ENCODE measurements at regions not wholly inside any gene's neighbourhood (a gene's known extent, or its start where the extent isn't known, plus 50 kb on each side); places are given as distances from the start of the nearest gene placed in this dataset.
A peak's percentile ranks its signal among the peaks of the same experiment; 100 is the strongest.
"Not testable (repeated sequence)": the region's sequence is repeated elsewhere in the genome, so short reads cannot be mapped to it uniquely, and the experiment has no call there.

DNA sequence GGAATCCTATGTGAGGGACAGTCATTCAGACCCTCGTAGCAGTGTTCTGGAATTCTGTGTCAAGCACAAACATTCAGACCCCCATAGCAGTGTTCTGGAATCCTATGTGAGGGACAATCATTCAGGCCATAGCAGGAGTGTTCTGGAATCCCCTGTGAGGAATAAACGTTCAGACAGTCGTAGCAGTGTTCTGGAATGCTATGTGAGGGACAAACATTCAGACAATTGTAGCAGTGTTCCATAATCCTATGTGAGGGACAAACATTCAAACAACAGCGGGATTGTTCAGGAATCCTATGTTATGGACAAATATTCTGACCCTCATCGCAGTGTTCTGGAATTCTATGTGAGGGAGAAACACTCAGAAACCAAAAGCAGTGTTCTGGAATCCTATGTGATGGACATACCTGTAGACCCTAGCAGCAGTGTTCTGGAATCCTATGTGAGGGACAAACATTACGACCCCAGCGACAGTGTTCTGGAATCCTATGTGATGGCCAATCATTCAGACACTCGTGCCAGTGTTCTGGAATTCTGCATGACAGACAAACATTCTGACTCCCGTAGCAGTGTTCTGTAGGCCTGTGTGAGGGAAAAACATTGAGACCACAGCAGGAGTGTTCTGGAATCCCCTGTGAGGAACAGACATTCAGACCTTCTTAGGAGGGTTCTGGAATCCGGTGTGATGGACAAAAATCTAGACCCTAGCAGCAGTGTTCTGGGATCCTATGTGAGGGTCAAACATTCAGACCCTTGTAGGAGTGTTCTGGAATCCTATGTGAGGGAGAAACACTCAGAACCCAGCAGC is 388.1 kb upstream of the SPATA31A5 start:
- H3K27me3 ChIP-seq (replicated peaks in 1 of 7); H3K27ac ChIP-seq; DNase-seq; H3K4me3 ChIP-seq; H3K36me3 ChIP-seq; H3K4me1 ChIP-seq; intact Hi-C loops (cut with DNase I; ENCODE audit: low total_unique reads): not testable (repeated sequence)
- 43 to 65% (median 55%) methylated on average over 10 of the region's 10 CpGs for WGBS, 5 donors
- peaks cover 0 to 97% (median 74%) of the 10 kb centered on the region in 8 donors for H3K9me3 ChIP-seq

DNA sequence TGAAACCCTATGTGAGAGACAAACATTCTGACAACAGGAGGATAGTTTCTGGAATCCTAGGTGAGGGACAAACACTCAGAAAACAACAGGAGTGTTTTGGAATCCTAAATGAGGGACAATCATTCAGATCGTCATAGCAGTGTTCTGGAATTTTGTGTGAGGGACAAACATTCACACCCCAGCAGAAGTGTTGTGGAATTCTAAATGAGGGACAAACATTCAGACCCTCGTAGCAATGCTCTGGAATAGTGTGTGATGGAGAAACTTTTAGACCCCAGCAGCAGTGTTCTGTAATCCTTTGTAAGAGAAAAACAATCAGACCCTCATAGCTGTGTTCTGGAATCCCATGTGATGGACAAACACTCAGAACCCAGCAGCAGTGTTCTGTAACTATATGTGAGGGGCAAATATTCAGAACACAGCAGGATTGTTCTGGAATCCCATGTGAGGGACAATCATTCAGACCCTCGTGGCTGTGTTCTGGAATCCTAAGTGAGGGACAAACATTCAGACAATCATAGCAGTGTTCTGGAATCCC is 387.4 kb upstream of the SPATA31A5 start:
- H3K4me1 ChIP-seq; H3K4me3 ChIP-seq; H3K36me3 ChIP-seq; intact Hi-C loops (cut with DNase I; ENCODE audit: low total_unique reads); H3K27me3 ChIP-seq (replicated peaks in 1 of 7); DNase-seq; H3K27ac ChIP-seq: not testable (repeated sequence)
- peaks cover 0 to 97% (median 69%) of the 10 kb centered on the region in 8 donors for H3K9me3 ChIP-seq
- 49 to 62% (median 53%) methylated on average over 3 of the region's 3 CpGs for WGBS, 5 donors

GRCh38 chr9:60544518-60544917 is 369.7 kb upstream of the SPATA31A5 start:
- H3K27ac ChIP-seq; H3K36me3 ChIP-seq; H3K4me3 ChIP-seq; H3K27me3 ChIP-seq (replicated peaks in 1 of 7); DNase-seq; H3K4me1 ChIP-seq; intact Hi-C loops (cut with DNase I; ENCODE audit: low total_unique reads): not testable (repeated sequence)
- WGBS, 5 donors, result 82 to 95% (median 89%) methylated on average over 9 to 10 of the region's 10 CpGs
- H3K9me3 ChIP-seq, result peaks cover 0 to 91% (median 81%) of the 10 kb centered on the region in 8 donors

- H3K36me3 ChIP-seq, result no peaks in the 10 kb centered on the region
- H3K27ac ChIP-seq, result no peak overlapping the region
- H3K27me3 ChIP-seq (replicated peaks in 1 of 7), result no peaks in the 10 kb centered on the region
- 89 to 98% (median 92%) methylated on average over 8 to 19 of the region's 19 CpGs for WGBS, 5 donors
- peak; percentile 61 for DNase-seq
- no peak overlapping the region for H3K4me3 ChIP-seq
- no peaks in the 10 kb centered on the region for H3K4me1 ChIP-seq
- intact Hi-C loops (cut with DNase I; ENCODE audit: low total_unique reads), result no loop called here
- H3K9me3 ChIP-seq, result peaks cover 0 to 85% (median 79%) of the 10 kb centered on the region in 8 donors
- TF ChIP-seq POLR2A (IDR thresholded peaks at IDR 0.05) (no peak), POLR2AphosphoS5 (IDR thresholded peaks at IDR 0.05) (no peak)
- TF ChIP-seq, protein P1, sequence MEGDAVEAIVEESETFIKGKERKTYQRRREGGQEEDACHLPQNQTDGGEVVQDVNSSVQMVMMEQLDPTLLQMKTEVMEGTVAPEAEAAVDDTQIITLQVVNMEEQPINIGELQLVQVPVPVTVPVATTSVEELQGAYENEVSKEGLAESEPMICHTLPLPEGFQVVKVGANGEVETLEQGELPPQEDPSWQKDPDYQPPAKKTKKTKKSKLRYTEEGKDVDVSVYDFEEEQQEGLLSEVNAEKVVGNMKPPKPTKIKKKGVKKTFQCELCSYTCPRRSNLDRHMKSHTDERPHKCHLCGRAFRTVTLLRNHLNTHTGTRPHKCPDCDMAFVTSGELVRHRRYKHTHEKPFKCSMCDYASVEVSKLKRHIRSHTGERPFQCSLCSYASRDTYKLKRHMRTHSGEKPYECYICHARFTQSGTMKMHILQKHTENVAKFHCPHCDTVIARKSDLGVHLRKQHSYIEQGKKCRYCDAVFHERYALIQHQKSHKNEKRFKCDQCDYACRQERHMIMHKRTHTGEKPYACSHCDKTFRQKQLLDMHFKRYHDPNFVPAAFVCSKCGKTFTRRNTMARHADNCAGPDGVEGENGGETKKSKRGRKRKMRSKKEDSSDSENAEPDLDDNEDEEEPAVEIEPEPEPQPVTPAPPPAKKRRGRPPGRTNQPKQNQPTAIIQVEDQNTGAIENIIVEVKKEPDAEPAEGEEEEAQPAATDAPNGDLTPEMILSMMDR (IDR thresholded peaks at IDR 0.05 in 8 of 11, conservative IDR thresholded peaks at IDR 0.05 in 3 of 11), result no peak
Observed at GRCh38 chr9:60545346-60545877, 368.8 kb upstream of the SPATA31A5 start.

DNA sequence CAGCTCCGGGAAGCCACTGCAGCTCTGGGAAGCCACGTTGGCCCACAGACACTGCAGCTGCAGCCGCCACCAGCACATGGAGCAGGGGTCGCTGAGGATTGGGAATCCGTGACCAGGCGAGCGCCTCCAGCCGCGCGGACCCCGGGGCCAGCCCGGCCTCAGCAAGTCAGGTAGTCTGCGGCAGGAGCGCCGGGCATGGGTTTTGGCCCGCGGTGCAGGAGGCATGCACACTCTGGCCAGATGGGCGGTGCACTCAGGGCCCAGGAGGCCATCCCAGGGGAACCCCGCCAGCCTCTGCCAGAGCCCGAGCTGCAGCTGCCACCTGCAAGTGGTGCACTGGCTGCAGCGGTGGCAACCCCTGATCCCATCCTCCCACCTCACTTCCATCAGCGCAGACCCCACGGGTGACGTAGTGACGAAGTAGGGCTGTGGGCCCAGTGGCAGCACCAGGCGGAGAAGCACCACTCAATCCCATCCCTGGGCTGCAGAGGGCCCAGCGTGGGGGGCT is 368.3 kb upstream of the SPATA31A5 start:
- DNase-seq, result no peak
- 90 to 95% (median 93%) methylated on average over 6 to 27 of the region's 27 CpGs for WGBS, 5 donors

More for the DNA sequence above, 368.3 kb upstream of the SPATA31A5 start:
- no peak for TF ChIP-seq POLR2A (IDR thresholded peaks at IDR 0.05)
- TF ChIP-seq, protein P1 (IDR thresholded peaks at IDR 0.05 in 8 of 11, conservative IDR thresholded peaks at IDR 0.05 in 3 of 11), result no peak
- no peak for TF ChIP-seq POLR2AphosphoS5 (IDR thresholded peaks at IDR 0.05)
- no peak overlapping the region for H3K27ac ChIP-seq
- H3K9me3 ChIP-seq, result peaks cover 0 to 80% (median 74%) of the 10 kb centered on the region in 8 donors
- no peaks in the 10 kb centered on the region for H3K4me1 ChIP-seq
- H3K27me3 ChIP-seq (replicated peaks in 1 of 7), result no peaks in the 10 kb centered on the region
- H3K36me3 ChIP-seq, result no peaks in the 10 kb centered on the region
- no peak overlapping the region for H3K4me3 ChIP-seq
- intact Hi-C loops (cut with DNase I; ENCODE audit: low total_unique reads), result no loop called here

Data from spleen (tissue), 11 donors.